ENCODE measurements at regions not wholly inside any gene's neighbourhood (a gene's known extent, or its start where the extent isn't known, plus 50 kb on each side); places are given as distances from the start of the nearest gene placed in this dataset.

DNA sequence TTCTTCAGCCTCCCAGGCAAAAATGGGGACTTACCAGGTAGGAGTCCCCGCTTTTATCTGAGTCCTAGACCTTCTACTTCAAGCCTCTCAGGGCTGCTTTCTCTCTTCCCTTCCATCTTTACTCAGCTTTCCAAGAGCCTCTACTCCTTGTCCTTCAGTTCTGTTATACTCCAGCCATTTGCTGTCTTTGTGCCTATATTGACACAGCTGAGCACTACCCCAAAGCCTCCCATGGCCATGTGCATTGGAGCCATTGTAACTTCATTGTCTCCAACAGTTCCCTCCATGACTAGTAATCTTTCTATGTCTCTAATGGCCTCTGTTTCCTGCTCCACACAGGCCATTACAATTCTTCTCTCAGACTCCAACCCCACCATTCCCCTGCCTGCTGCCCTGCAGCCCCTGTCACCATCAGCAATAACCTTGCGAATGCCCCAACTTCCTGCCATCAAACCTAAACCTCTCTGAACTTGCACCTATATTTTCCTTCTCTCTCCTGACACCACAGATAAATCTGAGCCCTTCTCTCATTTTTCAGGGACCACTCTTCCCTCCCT, 77.9 kb upstream of the ADPGK start:
- POLR2A ChIA-PET, result no interaction called here
- no peak for DNase-seq
- peaks cover 8% of the 10 kb centered on the region for H3K27me3 Mint-ChIP-seq
- no peak overlapping the region for H3K27ac Mint-ChIP-seq
- CTCF ChIA-PET, result no interaction called here
- H3K36me3 Mint-ChIP-seq (ENCODE audit: low read depth), result no peaks in the 10 kb centered on the region
- H3K4me3 Mint-ChIP-seq, result no peak overlapping the region
- H3K9me3 Mint-ChIP-seq, result no peaks in the 10 kb centered on the region
- H3K4me1 Mint-ChIP-seq, result no peaks in the 10 kb centered on the region

DNA sequence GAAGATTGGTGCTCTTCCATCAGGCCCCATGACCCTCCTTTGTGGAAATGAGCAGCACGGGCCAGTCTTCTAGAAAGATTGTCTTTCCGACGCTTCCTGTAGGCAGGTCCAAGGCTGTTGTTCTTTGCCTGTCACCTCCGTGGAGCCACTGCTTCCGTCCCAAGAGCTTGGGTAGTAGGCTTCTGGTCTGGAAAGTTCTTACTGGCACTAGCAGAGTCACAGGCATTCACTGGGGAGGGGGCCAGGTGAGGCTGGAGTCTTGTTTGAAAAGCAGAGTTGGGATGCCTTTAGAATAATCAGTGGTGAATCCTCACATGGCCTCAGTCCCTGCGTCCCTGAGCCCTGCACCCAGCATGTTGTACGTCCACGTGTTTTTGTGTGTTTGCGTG, 76.2 kb upstream of the ADPGK start:
- ChIA-PET POLR2A (no interaction called here), CTCF (no interaction called here)
- Mint-ChIP-seq H3K4me1 (no peaks in the 10 kb centered on the region), H3K27me3 (peaks cover 8% of the 10 kb centered on the region), H3K27ac (no peak overlapping the region), H3K4me3 (no peak overlapping the region), H3K36me3 (ENCODE audit: low read depth) (no peaks in the 10 kb centered on the region), H3K9me3 (no peaks in the 10 kb centered on the region)
- no peak for DNase-seq

DNA sequence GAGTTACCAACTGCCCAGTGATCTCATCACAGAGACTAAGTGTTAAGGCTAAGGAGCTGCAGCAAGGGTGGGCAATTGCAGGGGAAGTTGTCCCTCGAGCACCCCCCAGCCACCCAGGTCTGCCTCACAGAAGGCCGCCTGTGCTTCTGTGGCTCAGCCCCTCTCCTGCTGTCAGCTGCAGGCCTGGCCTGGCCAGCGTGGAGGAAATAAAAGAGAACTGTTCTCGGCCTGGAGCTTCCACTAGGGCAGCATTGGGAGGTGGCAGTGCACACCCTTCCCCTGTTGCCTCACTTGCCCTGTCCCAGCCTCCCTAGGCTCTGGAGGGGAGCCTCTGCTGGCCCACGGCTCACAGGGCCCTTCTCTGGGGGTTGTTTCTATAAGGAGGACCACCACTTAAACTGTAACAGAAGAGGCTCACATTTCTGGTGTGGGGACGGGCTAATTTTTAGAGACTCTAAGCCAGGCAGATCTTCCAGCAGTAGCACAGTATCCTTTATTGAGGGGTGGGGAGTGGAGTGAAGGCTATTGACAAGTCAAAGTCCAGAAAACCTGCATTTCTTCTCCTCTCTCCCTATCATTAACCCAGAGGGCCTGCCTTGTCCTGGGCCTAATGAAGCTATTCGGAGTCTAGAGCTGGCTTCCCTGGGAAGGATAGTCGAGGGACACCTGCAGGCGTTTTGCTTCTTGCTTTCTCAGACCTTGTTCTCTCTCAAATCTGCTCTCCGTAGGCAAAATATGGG, 75.6 kb upstream of the ADPGK start:
- Mint-ChIP-seq H3K9me3 (no peaks in the 10 kb centered on the region), H3K4me1 (no peaks in the 10 kb centered on the region), H3K36me3 (ENCODE audit: low read depth) (no peaks in the 10 kb centered on the region), H3K27me3 (peaks cover 8% of the 10 kb centered on the region), H3K27ac (no peak overlapping the region), H3K4me3 (no peak overlapping the region)
- CTCF ChIA-PET, result no interaction called here
- DNase-seq, result no peak
- POLR2A ChIA-PET, result no interaction called here

DNA sequence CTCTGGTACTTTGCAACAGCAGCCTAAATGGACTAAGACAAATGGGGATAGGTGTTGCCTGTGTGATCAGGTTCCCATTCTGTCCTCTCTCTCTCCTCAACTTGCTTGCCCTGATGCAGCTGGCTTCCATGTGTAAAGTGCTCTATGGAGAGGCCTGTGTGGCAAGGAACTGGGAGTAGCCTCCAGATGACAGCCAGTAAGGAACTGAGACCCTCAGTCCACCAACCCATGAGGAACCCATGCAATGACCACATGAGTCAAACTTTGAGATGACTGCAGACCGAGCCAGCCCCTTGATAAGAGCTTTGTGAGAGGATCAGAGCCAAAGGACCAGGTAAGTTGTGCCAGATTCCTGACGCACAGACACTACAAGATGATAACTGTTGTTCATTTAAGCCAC, 74.6 kb upstream of the ADPGK start:
- Mint-ChIP-seq H3K36me3 (ENCODE audit: low read depth) (no peaks in the 10 kb centered on the region), H3K9me3 (no peaks in the 10 kb centered on the region), H3K4me3 (no peak overlapping the region), H3K27ac (no peak overlapping the region), H3K27me3 (peaks cover 14% of the 10 kb centered on the region), H3K4me1 (no peaks in the 10 kb centered on the region)
- POLR2A ChIA-PET, result no interaction called here
- DNase-seq, result no peak
- CTCF ChIA-PET, result interaction anchor here (0.6 kb wide), 1 partner anchor 8 kb away, joined by 3 read pairs; no protein-coding TSS in a partner anchor

DNA sequence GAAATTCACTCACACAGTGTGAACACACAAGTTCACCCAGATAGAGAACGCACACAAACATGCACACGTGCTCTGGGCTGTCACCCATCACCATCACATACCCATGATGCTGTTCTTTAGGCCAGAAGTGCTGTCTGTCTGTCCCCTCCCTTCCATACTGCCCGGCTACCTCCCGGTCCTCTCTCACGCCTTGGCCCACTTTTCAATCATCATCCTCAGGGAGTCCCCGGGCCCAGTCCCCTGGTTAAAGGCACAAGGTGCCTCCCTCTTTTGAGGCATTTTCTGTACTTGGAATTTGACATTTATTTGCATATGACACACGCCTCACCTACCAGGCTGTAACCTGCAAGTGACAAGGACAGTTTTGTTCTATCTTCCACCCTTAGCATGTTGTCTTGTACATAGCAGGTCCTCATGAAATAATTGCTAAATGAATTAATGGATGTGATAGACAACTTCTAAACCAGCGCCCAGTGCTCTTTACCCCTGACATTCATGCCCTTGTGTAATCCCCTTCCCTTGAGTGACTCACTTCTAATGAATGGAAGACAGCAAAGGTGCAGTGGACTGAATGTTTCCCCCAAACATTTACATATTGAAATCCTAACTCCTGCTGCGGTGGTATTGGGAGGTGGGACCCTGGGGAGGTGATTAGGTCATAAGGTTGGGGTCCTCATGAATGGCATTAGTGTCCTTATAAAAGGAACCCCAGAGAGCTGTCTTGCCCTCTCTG, 73.9 kb upstream of the ADPGK start:
- DNase-seq, result no peak
- Mint-ChIP-seq H3K9me3 (no peaks in the 10 kb centered on the region), H3K4me1 (no peaks in the 10 kb centered on the region), H3K36me3 (ENCODE audit: low read depth) (no peaks in the 10 kb centered on the region), H3K4me3 (no peak overlapping the region), H3K27me3 (peaks cover 12% of the 10 kb centered on the region), H3K27ac (no peak overlapping the region)
- ChIA-PET CTCF (no interaction called here), POLR2A (no interaction called here)

DNA sequence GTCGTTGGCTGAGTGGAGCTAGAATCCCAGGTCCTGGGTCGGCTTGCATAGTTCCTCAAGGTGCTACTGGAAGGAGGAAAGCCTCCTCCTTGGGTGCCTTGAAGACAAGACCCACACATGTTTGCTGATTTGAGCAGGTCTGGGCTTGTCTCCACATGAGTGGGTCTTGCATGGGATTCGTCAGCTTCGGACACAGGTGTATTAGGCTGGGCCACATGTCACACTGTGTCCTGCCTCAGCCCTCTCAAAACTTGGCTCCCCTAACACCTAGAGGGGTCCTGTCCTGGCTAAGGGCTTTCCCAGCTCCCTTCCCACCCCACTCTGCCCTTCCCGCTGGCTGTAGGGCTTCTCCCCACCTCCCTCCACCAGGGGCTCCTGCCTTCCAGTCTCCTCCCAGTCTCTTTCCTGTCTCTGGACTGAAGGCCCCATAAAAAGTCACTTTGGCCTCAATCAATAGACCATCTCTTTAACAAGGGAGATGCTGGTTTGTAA, 73.0 kb upstream of the ADPGK start:
- ChIA-PET POLR2A (no interaction called here), CTCF (no interaction called here)
- H3K36me3 Mint-ChIP-seq (ENCODE audit: low read depth), result no peaks in the 10 kb centered on the region
- no peak overlapping the region for H3K4me3 Mint-ChIP-seq
- no peak for DNase-seq
- peaks cover 10% of the 10 kb centered on the region for H3K27me3 Mint-ChIP-seq
- no peaks in the 10 kb centered on the region for H3K9me3 Mint-ChIP-seq
- no peak overlapping the region for H3K27ac Mint-ChIP-seq
- H3K4me1 Mint-ChIP-seq, result no peaks in the 10 kb centered on the region

DNA sequence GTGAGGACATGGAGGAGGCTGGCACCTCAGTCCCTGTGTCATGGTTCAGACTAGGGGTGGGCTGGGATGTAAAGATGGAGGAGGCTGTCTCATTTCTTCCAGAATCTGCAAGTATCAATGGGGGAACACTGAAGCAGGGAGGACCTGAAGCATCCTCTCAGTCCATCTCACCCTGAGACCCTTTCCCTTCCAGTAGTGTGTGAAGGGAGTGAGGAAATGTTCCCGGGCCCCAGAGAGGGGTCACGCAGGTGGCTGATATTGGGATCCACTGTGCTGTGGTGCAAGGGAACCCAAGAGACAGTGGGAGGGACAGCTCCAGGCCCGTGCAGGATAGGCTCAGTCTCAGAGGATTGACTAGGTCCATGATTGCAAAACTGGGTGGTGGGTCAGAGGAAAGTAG, 72.2 kb upstream of the ADPGK start:
- Mint-ChIP-seq H3K36me3 (ENCODE audit: low read depth) (no peaks in the 10 kb centered on the region), H3K27ac (no peak overlapping the region), H3K9me3 (no peaks in the 10 kb centered on the region), H3K4me3 (no peak overlapping the region), H3K4me1 (no peaks in the 10 kb centered on the region), H3K27me3 (peaks cover 9% of the 10 kb centered on the region)
- POLR2A ChIA-PET, result no interaction called here
- CTCF ChIA-PET, result no interaction called here
- no peak for DNase-seq

DNA sequence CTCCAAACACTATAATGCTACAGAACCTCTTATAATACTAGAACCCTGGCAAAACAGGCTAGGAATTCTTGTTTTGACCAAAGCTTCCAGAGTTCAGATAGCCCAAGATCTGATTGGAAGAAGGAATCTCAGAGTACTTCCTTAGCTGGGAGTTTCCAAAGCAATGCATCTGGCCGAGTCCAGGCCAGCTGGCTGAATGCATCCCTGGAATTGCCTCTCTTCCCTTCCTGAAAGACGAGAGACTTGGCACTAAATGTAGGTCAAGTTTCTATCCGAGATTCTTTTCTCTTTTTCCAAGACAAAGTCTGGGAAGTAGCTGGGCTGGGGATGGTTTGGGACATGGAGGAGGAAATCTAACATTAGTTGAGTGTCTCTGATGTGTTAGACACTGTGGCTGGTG, 68.7 kb upstream of the ADPGK start:
- ChIA-PET CTCF (no interaction called here), POLR2A (no interaction called here)
- Mint-ChIP-seq H3K27me3 (peaks cover 9% of the 10 kb centered on the region), H3K9me3 (no peaks in the 10 kb centered on the region), H3K27ac (no peak overlapping the region), H3K4me3 (no peak overlapping the region), H3K36me3 (ENCODE audit: low read depth) (no peaks in the 10 kb centered on the region), H3K4me1 (no peaks in the 10 kb centered on the region)
- no peak for DNase-seq

DNA sequence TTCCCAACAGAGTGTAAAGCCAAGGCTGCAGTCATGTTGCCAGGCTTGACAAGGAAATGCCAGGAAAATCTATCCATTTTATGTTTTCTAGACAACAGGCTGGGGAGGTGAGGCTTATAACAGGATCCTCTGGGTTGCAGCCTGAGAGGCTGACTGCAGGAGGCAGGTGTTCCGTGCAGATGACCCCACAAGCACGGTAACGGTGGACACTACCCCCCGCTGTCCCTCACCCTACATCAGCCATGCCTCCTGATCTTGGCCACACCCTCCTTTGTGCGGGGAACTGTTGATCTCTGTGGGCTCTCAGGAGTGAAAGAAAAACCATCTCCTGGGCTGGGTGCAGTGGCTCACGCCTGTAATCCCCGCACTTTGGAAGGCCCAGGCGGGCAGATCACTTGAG, 68.0 kb upstream of the ADPGK start:
- ChIA-PET POLR2A (no interaction called here), CTCF (no interaction called here)
- H3K4me1 Mint-ChIP-seq, result no peaks in the 10 kb centered on the region
- H3K4me3 Mint-ChIP-seq, result no peak overlapping the region
- no peaks in the 10 kb centered on the region for H3K9me3 Mint-ChIP-seq
- H3K36me3 Mint-ChIP-seq (ENCODE audit: low read depth), result no peaks in the 10 kb centered on the region
- no peak for DNase-seq
- H3K27ac Mint-ChIP-seq, result no peak overlapping the region
- peaks cover 10% of the 10 kb centered on the region for H3K27me3 Mint-ChIP-seq

DNA sequence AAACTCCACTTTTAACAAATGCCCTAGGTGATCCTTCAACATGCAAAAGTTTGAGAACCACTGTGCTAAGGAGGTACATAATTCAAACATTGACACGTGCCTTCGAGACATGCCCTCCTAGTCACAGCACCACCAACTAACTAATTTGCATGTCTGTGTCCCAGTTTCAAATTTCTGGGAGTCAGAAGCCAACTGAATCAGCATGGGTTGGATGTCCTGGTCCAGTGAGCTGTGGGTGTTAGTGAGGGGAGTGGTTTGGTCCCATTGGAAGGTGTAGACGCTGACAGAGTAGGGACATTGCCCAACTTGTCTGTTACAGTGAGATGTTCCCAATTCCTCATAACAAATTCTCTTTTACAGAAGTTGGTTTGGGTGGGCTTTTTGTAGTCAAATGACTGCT, 67.3 kb upstream of the ADPGK start:
- ChIA-PET POLR2A (no interaction called here), CTCF (no interaction called here)
- no peak overlapping the region for H3K27ac Mint-ChIP-seq
- H3K9me3 Mint-ChIP-seq, result no peaks in the 10 kb centered on the region
- DNase-seq, result no peak
- no peaks in the 10 kb centered on the region for H3K4me1 Mint-ChIP-seq
- H3K27me3 Mint-ChIP-seq, result peaks cover 11% of the 10 kb centered on the region
- H3K36me3 Mint-ChIP-seq (ENCODE audit: low read depth), result no peaks in the 10 kb centered on the region
- no peak overlapping the region for H3K4me3 Mint-ChIP-seq

DNA sequence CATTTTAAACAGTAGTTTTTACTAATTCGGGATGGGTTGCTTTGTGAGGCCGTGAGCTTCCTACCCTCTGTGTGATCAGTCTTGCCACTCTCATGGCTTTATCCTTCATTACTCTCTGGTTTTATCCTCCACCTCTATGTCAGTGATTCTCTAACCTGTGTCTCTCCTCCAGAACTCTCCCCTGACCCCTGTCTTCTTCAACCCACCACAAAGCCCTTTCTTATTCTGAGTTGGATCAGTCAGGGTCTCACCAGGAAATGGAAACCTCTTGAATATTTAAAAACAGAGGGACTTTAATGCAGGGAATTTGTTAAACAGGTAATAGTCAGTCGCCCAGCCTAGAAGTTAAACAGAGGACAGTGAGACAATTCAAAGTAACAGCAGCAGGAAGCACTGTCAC, 64.2 kb upstream of the ADPGK start:
- no peaks in the 10 kb centered on the region for H3K9me3 Mint-ChIP-seq
- no peak overlapping the region for H3K27ac Mint-ChIP-seq
- POLR2A ChIA-PET, result no interaction called here
- no peak for DNase-seq
- H3K27me3 Mint-ChIP-seq, result peaks cover 9% of the 10 kb centered on the region
- H3K4me1 Mint-ChIP-seq, result peaks cover 9% of the 10 kb centered on the region
- H3K4me3 Mint-ChIP-seq, result no peak overlapping the region
- CTCF ChIA-PET, result no interaction called here
- H3K36me3 Mint-ChIP-seq (ENCODE audit: low read depth), result peaks cover 5% of the 10 kb centered on the region

DNA sequence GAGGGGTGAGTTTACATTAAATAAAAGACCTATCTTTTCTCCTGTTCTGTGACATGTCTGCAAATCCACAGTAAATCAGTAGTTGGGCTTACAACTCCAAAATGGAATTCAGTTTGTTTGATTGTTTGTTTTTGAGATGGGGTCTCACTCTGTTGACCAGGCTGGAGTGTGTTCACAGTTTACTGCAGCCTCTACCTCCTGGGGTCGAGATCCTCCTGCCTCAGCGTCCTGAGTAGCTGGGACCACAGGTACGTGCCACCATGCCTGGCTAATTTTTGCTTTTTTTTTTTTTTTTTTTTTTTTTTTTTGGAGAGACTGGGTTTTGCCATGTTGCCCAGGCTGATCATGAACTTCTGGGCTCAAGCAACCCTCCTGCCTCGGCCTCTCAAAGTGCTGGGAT, 63.5 kb upstream of the ADPGK start:
- Mint-ChIP-seq H3K27ac (no peak overlapping the region), H3K36me3 (ENCODE audit: low read depth) (peaks cover 5% of the 10 kb centered on the region), H3K27me3 (peaks cover 12% of the 10 kb centered on the region), H3K4me1 (peaks cover 9% of the 10 kb centered on the region), H3K4me3 (no peak overlapping the region), H3K9me3 (no peaks in the 10 kb centered on the region)
- POLR2A ChIA-PET, result no interaction called here
- CTCF ChIA-PET, result interaction anchor here (0.7 kb wide), 1 partner anchor 125 kb away, joined by 3 read pairs; no protein-coding TSS in a partner anchor
- no peak for DNase-seq

DNA sequence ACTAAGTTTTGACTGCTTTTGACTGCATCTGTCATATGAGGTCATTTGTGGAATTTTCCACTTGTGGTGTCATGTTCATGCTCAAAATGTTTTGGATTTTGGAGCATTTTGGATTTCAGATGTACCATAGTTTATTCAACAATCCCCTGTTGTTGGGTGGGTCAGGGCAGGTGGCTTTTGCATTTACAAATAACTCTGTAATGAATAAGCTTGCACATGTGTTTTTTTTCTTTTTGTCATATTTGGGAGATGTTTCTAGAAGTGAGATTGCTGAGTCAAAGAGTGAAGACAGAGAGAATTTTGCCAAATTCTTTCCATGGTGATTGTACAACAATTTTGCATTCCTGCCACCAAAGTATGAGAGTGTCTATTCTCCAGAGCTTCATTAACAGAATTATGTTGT, 62.4 kb upstream of the ADPGK start:
- Mint-ChIP-seq H3K4me1 (peaks cover 9% of the 10 kb centered on the region), H3K4me3 (no peak overlapping the region), H3K27me3 (peaks cover 15% of the 10 kb centered on the region), H3K9me3 (no peaks in the 10 kb centered on the region), H3K27ac (no peak overlapping the region), H3K36me3 (ENCODE audit: low read depth) (peaks cover 5% of the 10 kb centered on the region)
- ChIA-PET CTCF (no interaction called here), POLR2A (no interaction called here)
- DNase-seq, result no peak

DNA sequence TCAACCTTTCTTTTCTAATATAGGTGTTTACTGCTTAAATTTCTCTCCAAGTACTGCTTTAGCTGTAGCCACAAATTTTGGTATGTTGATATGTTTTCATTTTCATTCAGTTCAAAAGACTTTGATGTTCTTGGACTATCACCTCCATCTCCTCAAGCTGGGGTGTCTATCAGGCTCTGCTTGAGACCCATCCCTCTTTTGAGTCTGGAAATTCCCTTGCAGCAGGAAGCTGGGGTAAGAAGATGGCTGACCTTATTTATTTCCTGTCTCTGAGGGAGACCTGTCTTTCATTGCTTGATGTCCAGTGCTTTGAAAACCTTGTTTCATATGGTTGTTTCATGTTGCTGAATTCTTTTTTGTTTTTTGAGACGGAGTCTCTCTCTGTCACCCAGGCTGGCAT, 60.5 kb upstream of the ADPGK start:
- POLR2A ChIA-PET, result no interaction called here

More for the DNA sequence above, 60.5 kb upstream of the ADPGK start:
- CTCF ChIA-PET, result no interaction called here
- Mint-ChIP-seq H3K27me3 (peaks cover 23% of the 10 kb centered on the region), H3K36me3 (ENCODE audit: low read depth) (peaks cover 5% of the 10 kb centered on the region), H3K4me1 (peaks cover 9% of the 10 kb centered on the region), H3K4me3 (no peak overlapping the region), H3K9me3 (no peaks in the 10 kb centered on the region), H3K27ac (no peak overlapping the region)
- DNase-seq, result no peak
